ENCODE measurements at regions not wholly inside any gene's neighbourhood (a gene's known extent, or its start where the extent isn't known, plus 50 kb on each side); places are given as distances from the start of the nearest gene placed in this dataset.

DNA sequence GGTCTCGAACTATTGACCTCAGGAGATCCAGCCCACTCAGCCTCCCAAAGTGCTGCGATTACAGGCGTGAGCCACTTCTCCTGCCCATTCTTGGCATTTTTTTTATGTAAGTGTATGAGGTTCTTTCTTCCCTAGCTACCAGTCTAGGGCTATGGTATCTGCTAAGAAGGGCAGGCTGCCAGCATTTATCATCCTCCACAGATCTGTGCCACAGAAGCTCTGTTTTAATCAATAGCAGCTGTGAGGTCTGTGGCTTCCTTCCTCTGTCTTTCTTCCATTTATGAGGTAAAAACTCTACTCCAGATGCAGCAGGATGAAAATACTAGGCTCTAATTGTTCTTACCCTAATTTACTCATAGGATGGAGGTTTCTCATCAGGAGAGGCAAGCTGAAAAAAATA, 1382.4 kb upstream of the ADGRB3 start:
- no peak for TF ChIP-seq CTCF (IDR thresholded peaks at IDR 0.05)
- TF ChIP-seq ZFX (IDR thresholded peaks at IDR 0.05; ENCODE audit: borderline replicate concordance), result no peak
